ENCODE measurements at regions not wholly inside any gene's neighbourhood (a gene's known extent, or its start where the extent isn't known, plus 50 kb on each side); places are given as distances from the start of the nearest gene placed in this dataset.
"Not testable (repeated sequence)": the region's sequence is repeated elsewhere in the genome, so short reads cannot be mapped to it uniquely, and the experiment has no call there.

DNA sequence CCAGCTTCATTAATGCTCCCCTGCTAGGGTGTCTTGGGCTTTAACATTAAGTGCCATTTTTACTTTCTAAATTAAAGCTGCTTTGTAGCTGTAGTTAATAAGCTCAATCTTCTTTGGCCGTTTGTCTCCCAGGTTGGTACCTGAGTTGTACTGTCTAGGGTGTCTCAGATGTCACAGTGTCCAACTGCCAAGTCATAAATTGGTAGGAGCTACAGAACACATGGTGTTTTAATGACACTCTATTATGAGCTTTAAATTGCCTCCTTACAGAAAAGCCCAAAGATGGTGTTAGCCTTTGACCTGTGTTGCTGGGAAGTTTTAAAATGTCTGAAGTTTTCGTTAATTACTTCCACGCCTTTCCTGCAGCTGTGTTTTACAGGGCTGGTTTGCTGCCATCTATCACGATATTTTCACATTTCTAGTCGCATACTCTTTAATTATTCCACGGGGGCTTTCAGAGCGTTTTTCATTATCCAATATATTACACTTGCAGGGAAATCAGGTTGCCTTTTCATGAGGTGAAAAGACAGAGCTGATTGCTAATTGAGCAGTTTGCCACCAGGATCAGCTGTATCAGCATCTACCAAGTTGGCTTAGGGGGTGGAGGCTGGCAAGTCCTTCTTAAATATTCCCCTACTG lies 247.8 kb upstream of the PLPP4 start:
- no peak for DNase-seq

DNA sequence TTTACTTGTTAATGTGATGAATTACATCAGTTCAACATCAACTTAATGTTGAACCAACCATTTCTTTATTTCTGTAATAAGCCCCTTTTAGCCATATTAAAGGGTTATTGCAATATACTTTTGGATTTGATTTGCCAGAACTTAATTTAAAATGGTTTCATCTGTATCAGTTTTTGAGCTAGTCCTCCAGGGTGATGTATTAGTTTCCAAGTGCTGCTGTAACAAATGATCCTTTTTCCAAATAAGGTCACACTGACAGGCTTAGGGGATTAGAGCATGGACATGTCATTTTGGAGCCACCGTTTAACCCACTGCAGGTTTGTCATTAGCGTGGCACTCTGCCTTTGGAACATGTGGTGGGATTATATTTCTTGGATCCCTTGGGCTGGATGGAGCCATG lies 244.8 kb upstream of the PLPP4 start:
- DNase-seq = no peak

DNA sequence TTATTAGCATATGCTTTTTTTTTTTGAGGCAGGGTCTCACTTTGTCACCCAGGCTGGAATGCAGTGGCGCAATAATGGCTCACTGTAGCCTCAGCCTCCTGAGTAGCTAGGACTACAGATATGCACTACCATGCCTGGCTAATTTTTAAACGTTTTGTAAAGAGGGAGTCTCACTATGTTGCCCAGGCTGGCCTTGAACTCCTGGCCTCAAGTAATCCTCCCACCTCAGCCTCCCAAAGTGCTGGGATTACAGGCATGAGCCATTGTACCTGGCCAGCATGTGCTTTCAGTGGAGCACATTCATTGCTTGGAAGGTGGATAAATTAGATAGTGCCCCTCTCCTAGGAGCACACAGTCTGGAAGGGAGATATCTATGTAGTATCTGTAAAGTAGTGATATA lies 243.7 kb upstream of the PLPP4 start:
- not testable (repeated sequence) for DNase-seq

DNA sequence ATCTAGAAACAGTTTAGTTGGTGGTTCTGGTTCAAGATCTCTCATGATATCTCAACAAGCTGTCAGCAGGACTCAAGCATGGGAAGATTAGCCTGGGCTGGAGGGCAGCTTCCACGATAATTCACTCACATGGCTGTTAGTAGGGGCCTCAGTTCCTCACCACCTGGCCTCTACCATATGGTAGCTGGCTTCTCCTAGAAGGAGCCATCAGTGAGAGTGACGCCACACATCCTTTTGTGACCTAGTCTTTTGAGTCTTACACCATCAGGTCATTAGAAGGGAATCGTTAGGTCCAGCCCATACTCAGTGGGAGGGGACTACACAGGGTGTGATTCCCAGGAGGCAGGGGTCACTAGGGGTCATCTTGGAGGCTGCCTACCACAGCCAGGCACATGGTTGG lies 239.3 kb upstream of the PLPP4 start:
- DNase-seq = no peak

DNA sequence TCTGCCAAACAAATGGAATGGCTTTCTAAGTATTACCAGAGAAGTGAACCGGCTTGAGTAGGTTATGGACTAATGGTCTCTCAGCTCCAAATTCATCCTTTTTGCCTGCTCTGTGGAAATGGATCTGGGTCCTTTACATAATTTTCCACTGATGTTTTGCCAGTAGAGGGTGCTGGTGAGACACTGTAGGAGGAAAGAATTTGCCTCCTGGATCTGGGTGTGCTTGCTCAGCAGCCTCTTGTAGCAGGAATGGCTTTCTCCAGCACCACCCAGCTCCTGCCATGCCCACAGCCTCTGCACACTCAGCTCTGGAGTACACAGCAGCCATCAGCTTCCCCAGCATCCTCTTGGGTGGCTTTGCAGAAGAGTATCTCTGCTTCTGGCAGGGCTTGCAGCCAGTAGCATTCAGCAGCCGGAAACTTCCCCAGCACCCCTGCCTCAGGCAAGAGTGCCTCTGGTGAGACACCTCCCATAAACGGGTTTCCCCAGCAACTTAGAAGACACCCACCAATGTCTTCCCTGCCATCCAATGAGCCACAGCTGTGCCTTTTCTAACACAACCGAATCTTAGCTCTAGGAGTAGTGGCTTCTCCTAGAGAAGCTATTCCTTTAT lies 235.0 kb upstream of the PLPP4 start:
- peak in 1 of 2 donors; percentile 11 for DNase-seq

DNA sequence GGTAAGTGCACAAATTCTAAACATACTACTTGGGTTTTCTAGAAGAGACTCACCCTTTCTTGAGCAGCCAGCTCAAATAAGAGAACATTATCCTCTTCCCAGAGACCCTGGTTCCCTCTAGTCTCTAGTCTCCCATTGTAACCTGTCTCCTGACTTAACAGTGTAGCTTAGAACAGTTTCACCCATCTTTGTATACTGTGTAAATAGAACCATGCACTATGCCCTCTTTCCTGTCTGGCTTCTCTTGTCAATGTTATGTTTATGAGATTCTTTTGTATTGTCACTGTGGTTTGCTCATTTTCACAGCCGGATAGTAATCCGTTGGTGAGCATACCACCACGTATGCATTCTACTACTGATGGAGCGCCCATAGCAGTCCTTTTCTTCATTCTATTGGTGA lies 227.4 kb upstream of the PLPP4 start:
- no peak for DNase-seq

DNA sequence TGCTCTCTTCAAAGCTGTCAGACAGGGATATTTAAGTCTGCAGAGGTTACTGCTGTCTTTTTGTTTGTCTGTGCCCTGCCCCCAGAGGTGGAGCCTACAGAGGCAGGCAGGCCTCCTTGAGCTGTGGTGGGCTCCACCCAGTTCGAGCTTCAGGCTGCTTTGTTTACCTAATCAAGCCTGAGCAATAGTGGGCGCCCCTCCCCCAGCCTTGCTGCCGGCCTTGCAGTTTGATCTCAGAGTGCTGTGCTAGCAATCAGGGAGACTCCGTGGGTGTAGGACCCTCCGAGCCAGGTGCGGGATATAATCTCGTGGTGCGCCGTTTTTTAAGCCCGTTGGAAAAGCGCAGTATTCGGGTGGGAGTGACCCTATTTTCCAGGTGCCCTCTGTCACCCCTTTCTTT lies 217.3 kb upstream of the PLPP4 start:
- DNase-seq = not testable (repeated sequence)

DNA sequence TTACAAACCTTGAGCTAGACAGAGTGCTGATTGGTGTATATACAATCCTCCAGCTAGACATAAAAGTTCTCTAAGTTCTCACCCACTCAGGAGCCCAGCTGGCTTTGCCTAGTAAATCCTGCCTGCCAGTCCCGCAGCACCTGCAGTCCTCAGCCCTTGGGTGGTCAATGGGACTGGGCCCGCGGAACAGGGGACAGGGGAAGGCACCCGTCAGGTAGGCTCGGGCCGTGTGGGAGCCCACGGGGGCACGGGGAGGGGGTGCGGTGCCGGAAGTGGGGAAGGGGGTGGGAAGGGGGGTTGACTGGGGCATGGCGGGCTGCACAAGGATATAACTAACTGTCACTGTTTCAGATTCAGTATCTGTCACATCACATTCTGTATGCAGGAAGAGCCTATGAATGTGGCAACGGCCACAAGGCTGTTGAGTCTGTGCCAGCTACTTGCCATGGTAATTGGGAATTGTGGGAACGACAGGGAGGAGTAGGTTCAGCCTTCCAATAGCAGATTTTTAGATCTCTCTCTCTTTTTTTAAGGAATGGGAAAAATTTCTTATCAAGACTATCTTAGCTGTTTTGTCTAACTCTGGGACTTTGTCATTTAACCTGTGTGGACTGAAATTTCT lies 205.1 kb upstream of the PLPP4 start:
- DNase-seq = no peak

DNA sequence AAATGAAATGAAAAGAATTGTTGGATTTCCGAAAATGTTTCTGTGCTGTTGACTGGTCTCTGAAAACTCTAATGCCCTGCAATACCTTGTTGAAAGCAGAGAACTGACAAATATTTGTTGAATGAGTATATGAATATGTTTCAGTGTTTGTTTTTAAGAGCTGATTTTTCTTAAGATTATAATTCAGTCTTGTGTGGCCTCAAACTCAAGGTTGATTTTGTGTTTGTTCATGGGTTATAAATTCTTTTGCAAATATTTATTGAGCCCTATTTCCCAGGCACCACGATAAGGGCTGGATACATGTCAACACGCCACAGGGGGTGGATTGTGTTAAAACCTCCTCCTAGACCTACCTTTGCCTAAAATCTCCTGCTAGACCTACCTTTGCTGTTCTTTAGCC lies 203.9 kb upstream of the PLPP4 start:
- no peak for DNase-seq

DNA sequence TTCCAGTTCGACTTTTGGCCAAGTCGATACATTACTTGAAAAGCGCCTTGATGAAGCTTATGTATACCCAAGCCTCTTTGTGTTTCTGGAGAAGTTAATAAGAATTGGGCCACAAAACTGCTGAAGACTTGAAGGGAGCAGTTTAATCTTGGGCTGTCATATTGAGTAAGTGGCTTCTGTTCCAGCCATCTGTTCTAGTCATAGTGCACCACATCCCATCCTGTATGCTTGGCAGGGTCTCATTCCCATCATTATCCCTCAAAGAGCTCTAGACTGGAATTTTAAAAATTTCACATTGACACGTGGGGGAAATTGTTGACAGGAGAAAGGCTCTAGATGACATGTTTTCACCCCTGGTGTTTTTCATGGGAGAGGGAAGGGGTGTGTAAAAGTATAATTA lies 196.6 kb upstream of the PLPP4 start:
- DNase-seq = no peak

DNA sequence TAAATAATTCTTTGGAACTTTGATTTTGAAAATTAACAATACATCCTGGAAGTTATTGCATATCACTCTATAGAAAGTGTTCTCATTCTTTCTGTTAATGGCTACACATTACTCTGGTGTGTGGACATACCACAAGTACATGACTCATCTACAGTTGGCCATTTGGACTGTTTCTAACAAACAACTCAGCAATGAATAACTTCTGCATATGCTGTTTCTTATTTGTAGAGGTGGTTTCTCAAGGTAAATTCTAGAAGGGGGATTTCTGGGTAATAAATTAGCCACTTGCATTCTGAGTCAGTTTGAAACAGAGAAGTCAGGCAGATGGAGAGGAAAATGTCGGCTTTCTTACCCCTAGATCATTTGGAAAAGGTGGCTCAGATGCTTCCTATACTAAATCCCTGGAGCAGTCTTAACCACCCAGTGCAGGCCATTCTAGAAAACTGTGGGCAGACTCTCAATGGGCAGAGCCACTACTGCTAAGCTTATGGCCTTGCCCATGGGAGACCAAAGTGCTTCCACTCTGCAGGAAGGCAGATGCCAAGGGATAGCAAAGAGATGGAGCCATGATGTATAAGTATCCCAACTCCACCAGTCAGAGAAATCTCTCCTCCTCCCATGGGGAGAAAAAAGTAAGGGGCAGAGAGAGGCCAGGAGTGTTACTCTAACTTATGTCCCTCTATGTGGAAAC lies 194.0 kb upstream of the PLPP4 start:
- no peak for DNase-seq

DNA sequence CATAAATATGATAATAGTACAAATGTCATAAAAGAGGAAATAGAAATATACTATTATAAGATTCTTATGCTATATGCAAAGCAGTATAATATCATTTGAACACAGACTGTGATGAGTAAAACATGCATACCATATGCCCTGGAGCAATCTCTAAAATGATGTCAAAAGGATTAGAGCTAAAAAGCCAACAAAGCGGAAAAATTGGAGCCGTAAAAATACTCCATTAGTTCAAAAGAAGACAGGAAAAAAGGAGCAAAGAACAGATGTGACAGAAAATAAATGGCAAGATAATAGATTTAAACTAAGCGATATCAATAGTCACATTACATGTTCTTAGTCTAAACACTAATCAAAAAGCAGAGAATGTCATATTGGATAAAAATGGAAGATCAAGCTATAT lies 191.0 kb upstream of the PLPP4 start:
- no peak for DNase-seq

DNA sequence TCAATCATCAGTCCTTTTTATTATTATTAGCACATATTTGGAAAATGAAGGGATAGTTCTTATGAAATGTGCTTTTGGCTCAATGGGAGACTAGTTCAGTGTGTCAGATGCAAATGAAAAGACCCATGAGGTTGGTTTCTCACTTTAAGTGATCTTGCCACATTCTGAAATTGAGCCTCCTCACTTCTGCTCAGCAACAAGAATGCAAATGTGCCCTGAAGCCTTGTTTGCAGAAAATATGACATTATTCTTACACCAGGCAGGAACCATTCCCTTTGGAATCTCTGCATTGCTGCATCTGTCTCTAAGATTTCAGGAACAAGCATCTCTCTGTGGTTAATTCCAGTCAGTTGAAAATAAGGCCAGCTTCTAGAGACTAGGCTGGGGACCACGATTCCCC lies 186.1 kb upstream of the PLPP4 start:
- no peak for DNase-seq

DNA sequence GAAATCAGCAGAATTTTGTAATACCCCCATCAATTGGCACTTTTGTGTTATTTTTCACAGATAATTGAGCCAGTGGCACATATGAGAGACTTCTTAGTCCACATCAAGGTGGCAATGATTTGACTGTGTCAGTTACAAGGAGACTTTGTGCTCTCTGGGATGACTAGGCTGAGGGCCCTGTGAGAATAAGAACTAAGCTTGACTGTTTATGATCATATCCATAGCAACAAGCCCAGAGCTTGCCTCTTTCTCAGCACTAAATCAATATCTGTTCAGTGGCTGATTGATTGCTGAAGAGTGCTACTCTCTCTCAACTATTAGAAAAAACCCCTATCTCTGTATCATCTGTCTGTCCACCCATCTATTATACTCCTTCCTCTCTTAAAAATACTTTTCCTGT lies 185.3 kb upstream of the PLPP4 start:
- no peak for DNase-seq

DNA sequence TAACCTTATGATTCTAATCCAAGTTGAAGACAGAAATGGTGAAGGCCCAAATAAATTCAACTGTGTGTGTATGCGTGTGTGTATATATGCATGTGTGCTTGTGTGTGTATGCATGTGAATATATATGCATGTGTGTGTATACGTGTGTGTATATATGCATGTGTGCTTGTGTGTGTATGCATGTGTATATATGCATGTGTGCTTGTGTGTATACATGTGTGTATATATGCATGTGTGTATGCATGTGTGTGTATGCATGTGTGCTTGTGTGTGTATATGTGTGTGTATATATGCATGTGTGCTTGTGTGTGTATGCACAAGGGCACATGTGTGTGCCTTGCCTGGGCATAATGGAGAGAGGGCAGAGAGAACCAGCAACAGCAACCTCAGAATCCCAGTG lies 184.7 kb upstream of the PLPP4 start:
- no peak for DNase-seq

DNA sequence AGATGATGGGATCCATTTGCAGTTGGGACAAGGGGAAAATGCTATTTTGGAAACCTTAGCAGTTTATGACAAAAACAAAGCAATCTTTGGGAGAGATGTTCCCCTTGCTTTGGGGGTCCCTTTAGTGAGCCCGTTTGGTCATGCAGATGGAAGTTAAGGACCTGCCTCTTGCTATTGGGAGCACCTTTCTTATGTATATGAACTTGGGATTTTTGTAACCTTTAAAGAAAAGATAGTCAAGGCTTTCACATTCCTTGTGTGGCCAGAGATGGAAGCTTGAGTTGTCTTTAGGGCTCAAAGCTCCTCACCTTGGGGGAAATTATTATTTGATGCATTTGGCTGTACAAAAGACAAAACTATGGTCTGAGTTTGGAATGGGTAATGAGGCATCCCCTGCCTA lies 179.0 kb upstream of the PLPP4 start:
- DNase-seq = no peak

DNA sequence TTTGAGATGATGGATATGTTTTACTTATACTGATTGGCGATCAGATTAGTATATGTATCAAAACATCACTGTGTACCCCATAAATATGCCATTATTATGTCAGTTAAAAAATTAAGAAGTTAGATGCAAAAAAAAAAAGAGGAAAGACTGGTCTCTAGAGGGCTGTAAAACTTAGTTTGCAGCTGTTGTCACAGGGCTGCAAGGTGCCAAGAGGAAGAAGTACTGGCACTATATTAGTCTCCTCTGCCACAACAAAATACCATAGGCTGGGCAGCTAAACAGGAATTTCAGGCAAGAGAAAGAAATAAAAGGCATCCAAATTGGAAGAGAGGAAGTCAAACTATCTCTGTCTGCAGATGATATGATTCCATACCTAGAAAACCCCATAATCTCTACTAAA lies 177.8 kb upstream of the PLPP4 start:
- no peak for DNase-seq

DNA sequence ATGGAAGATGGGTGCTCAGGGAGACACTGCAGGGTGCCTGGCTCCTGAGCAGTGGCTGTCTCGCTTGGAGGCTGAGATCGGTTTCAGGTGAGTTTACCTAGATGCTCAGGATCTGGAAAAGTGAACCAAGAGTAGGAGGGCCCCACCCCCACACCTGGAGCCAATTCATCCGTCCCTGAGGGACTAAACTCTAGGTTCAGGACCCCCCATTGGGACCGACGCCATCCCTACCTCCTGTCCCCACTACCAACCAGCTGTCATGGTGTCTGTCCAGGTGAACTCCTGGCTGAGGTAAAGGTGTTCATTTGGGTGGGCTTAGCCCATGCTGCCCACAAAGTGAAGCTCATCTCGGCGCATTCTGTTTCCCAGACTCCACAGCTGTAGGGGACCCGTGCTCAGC lies 174.6 kb upstream of the PLPP4 start:
- no peak for DNase-seq

DNA sequence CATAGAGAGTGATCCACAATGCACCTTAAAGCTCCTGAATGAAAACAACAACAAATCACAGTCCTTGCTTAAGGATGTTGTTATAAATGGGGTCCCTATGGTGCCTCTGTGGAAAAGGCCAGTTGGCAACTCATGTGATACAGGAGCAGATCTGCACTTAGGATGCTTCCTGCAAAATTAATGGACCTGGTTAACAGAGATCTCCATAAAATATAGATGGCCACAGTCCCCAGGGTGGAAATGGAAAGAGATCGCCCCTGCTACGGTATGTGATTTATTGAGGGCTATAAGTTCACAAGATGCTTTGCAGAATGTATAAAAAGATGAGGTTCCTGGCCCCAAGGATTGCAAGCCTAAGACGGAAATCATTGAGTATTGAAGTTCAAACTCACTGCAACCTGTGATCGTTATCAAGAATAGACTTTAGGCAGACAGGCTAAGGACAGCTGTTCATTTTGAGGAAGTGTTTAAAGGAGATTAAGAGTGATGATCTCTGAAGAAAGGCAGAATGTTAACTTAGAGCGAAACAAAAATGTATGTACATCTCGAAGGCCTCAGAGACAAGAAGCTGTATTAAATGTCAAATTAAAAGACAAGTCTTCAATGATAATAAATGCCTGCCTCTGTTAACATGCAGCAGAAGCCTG lies 174.1 kb upstream of the PLPP4 start:
- DNase-seq = no peak

DNA sequence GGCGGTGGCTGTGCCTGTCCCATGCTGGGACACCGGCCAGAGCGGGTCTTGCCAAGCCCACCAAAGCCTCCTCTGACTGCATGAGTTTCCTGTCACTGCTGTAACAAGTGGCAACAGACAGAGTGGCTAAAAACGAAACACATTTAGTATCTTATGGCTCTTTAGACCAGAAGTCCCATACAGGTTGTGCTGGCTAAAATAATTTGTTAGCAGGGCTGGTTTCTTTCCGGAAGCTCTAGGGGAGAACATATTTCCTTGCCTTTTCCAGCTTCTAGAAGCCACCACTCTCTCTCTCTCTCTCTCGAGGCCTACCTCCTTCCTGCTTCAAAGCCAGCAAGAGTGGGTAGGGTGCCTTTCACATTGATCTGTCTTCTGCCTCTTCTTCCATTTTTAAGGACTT lies 171.6 kb upstream of the PLPP4 start:
- DNase-seq = no peak

DNA sequence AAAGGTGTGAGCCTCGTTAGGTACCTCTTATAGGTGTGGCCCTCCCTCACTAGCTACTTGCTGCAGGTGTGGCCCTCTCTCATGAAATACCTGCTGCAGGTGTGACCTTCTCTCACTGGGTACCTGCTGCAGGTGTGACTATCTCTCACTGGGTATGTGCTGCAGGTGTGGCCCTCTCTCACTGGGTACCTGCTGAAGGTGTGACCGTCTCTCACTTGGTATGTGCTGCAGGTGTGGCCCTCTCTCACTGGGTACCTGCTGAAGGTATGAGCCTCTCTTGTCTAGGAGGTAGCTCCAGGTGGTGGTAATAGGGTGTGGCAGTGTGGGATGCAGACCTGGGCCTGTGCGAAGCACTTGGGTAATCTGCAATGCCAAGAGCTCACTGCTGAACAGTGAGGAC lies 170.7 kb upstream of the PLPP4 start:
- no peak for DNase-seq

DNA sequence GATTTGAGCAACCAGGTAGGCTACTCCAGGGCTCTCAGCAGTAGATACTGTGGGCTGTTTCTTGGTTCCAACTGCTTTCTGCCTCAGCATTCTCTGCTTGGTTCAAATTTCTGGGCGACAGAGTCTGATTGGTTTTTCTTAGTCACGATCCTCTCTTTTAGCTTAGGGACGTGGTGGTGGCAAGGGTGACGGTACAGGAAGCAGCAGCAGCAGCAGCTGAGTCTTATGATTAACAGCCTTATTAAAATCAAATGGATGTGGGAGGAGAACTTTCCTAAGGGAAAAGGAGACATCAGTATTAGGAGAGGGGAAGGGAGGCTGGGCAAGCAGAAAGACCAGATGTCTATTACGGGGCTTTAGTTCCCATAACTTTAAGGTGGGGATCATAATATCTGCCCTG lies 156.5 kb upstream of the PLPP4 start:
- no peak for DNase-seq

DNA sequence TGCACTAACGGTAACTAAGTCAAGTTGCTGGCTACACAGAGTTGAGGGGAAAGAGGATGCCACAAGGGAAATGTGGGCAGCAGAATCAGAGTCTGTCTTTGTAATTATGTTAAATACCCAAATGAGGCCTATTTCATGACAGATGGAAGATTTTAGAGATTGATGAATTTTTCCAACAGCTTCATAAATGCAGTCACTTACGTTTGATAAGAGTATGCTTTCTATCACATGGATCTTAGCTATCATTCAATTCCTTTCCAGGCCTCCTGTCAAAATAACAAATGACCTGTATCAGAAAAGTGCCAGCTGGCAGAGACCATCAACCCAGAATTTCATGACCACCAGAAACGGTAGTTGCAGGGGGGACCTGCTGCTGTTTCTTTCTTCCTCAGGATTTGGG lies 148.4 kb upstream of the PLPP4 start:
- DNase-seq = no peak

DNA sequence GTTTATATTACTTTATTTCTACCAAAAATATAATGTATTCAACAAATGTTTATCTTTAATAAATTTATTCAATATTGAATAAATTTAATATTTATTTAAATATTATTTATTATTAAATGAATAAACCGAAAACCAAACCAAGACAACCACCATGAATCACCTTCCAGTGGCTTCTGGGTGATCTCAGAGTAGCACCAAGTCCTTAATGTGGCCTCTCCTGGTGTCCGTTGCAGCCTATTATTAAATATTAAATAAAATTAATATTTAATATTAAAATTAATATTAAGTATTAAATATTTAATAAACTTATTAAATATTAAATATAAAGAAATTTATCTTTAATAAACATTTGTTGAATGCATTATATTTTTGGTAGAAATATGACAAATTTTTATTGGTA lies 143.3 kb upstream of the PLPP4 start:
- no peak for DNase-seq

All from bone marrow (tissue), 2 donors.